Natural killer cell (primary cell): ENCODE measurements at regions not wholly inside any gene's neighbourhood (a gene's known extent, or its start where the extent isn't known, plus 50 kb on each side); places are given as distances from the start of the nearest gene placed in this dataset.

Experiments
- ATAC-seq, 3 donors: fragments of 150-1000 bp in 2 of 3; fragments of 200-7000 bp in 1 of 3; cut with Tn5 transposase; 1 replicate in 1 of 3; 2 replicates in 2 of 3; pipeline ENCODE4 v1.10.0; 2021; ENCODE audit warnings: mild to moderate bottlenecking in 2 of 3, moderate library complexity in 2 of 3
- DNase-seq, 2 donors: peaks; one replicate each; pipeline versions ENCODE4 v3.0.0 to v3.0.0-alpha.2; 2013 to 2021; ENCODE audit warnings: mixed read lengths in 1 of 2
- H3K27ac ChIP-seq: one replicate; pipeline ENCODE4 v1.5.1; 2013; ENCODE audit warnings: mild to moderate bottlenecking, low read length
- H3K27me3 ChIP-seq: one replicate; pipeline ENCODE4 v1.6.1; 2013; ENCODE audit warnings: low read length; ENCODE audit not compliant: control insufficient read depth, insufficient read depth
- H3K36me3 ChIP-seq: one replicate; pipeline ENCODE4 v1.6.1; 2013; ENCODE audit warnings: low read length; ENCODE audit not compliant: control insufficient read depth, insufficient read depth
- H3K4me1 ChIP-seq: one replicate; pipeline ENCODE4 v1.6.1; 2013; ENCODE audit warnings: low read length; ENCODE audit not compliant: control insufficient read depth, insufficient read depth
- H3K4me3 ChIP-seq: one replicate; pipeline ENCODE4 v1.5.1; 2013; ENCODE audit warnings: low read length
- H3K9me3 ChIP-seq: one replicate; pipeline ENCODE4 v1.6.1; 2013; ENCODE audit warnings: low read length; ENCODE audit not compliant: control insufficient read depth, insufficient read depth
- H3K27ac Mint-ChIP-seq, 2 donors: one replicate each; pipeline ENCODE4 v1.8.0; 2022; ENCODE audit warnings: mild to moderate bottlenecking in 2 of 2, mixed read lengths in 2 of 2, moderate library complexity in 1 of 2
- H3K27me3 Mint-ChIP-seq, 2 donors: one replicate each; pipeline ENCODE4 v1.8.0; 2022; ENCODE audit warnings: low read depth in 2 of 2, mixed read lengths in 2 of 2
- H3K36me3 Mint-ChIP-seq: one replicate; pipeline ENCODE4 v1.8.0; 2022; ENCODE audit warnings: mixed read lengths
- H3K4me1 Mint-ChIP-seq, 2 donors: one replicate each; pipeline ENCODE4 v1.8.0; 2022; ENCODE audit warnings: mixed read lengths in 2 of 2
- H3K4me3 Mint-ChIP-seq: one replicate; pipeline ENCODE4 v1.8.0; 2022; ENCODE audit warnings: mild to moderate bottlenecking, moderate library complexity, mixed read lengths
- H3K9me3 Mint-ChIP-seq, 2 donors: one replicate each; pipeline ENCODE4 v1.8.0; 2022; ENCODE audit warnings: mixed read lengths in 2 of 2
- WGBS: methylation state at CpG from one replicate; pipeline ENCODE4 v1.1.7; 2013; ENCODE audit warnings: missing lambda C conversion rate; ENCODE audit not compliant: insufficient coverage; 5-methylcytosine and 5-hydroxymethylcytosine counted together
- intact Hi-C: fragments of 100-400 bp; cut with micrococcal nuclease; formaldehyde crosslinking; loops from one replicate; pipeline ENCODE4 v1.14.2; 2022
- TF ChIP-seq, protein P1 (sequence below): fragments of 200-600 bp; IDR thresholded peaks from one replicate; pipeline ENCODE4 v1.8.0; 2022; ENCODE audit warnings: antibody characterized with exemption

DNA sequence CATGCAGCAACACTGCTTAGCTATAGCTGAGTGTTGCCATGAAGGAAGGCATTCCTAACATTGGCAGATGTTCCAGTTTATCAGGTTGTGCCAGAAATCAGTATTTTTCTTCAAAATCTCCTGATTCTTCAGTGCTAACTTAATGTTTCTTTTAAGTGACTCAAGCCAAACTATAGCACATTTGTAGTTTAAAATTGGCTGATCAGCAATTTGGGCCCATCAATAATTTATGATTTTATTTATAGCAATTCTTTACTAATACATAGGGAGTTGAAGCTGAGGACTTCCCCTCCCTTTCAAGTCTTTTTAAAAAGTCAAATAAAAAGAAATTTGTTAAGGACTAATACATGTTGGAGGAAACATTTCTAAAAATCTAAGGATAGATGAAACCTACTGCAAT is 383.8 kb upstream of the KHDRBS2 start:
- no peak overlapping the region for H3K27ac Mint-ChIP-seq
- no peak overlapping the region for H3K27ac ChIP-seq
- DNase-seq (no peak), ATAC-seq (no peak)
- intact Hi-C loops = no loop called here
- no peaks in the 10 kb centered on the region for H3K27me3 ChIP-seq
- H3K36me3 Mint-ChIP-seq = no peaks in the 10 kb centered on the region
- no peak overlapping the region for H3K4me3 Mint-ChIP-seq
- no peaks in the 10 kb centered on the region for H3K9me3 ChIP-seq
- no peaks in the 10 kb centered on the region for H3K4me1 ChIP-seq
- H3K36me3 ChIP-seq = no peaks in the 10 kb centered on the region
- TF ChIP-seq, protein P1, sequence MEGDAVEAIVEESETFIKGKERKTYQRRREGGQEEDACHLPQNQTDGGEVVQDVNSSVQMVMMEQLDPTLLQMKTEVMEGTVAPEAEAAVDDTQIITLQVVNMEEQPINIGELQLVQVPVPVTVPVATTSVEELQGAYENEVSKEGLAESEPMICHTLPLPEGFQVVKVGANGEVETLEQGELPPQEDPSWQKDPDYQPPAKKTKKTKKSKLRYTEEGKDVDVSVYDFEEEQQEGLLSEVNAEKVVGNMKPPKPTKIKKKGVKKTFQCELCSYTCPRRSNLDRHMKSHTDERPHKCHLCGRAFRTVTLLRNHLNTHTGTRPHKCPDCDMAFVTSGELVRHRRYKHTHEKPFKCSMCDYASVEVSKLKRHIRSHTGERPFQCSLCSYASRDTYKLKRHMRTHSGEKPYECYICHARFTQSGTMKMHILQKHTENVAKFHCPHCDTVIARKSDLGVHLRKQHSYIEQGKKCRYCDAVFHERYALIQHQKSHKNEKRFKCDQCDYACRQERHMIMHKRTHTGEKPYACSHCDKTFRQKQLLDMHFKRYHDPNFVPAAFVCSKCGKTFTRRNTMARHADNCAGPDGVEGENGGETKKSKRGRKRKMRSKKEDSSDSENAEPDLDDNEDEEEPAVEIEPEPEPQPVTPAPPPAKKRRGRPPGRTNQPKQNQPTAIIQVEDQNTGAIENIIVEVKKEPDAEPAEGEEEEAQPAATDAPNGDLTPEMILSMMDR = no peak
- H3K4me3 ChIP-seq = no peak overlapping the region
- H3K9me3 Mint-ChIP-seq = peaks cover 2 to 4% of the 10 kb centered on the region in 2 donors
- no peaks in the 10 kb centered on the region for H3K27me3 Mint-ChIP-seq
- H3K4me1 Mint-ChIP-seq = no peaks in the 10 kb centered on the region

DNA sequence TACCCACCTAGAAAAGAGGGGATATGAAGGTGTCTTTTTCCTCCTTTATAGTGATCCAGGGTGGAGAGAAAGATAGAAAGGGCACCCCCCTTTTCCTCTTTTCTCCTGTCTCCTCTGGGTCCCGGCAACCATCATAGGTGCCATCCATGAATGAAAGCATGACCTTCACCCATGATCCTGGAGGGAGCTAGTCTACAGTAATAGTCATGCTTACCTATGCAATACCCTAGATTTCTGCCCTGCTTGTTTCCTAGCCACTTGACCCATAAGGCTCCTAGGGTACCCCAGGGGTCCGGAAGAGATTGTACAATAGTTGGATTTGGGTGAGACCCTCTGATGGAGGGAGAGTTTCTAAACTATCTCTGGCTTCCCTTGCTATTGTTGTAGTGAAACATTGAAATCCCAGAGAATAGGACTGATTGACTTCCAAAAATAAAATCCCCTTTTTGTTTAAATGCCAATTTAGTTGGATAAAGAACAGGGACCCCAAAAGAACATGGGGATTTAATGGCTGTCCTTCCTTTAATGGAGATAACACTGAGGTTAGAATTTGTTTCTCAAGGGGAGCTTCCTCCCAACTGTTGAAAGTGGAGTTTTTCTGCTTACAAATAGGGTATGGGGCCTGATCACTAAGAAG is 366.8 kb upstream of the KHDRBS2 start:
- no peak overlapping the region for H3K27ac Mint-ChIP-seq
- Histone ChIP-seq H3K27ac (no peak overlapping the region), H3K27me3 (no peaks in the 10 kb centered on the region), H3K9me3 (peaks cover 10% of the 10 kb centered on the region), H3K4me3 (no peak overlapping the region), H3K36me3 (no peaks in the 10 kb centered on the region), H3K4me1 (no peaks in the 10 kb centered on the region)
- ATAC-seq (no peak), DNase-seq (peak in 1 of 2 donors; percentile 3)
- TF ChIP-seq, protein P1 = no peak
- intact Hi-C loops = no loop called here
- peaks cover 18% of the 10 kb centered on the region for H3K36me3 Mint-ChIP-seq
- H3K4me1 Mint-ChIP-seq = no peaks in the 10 kb centered on the region
- no peak overlapping the region for H3K4me3 Mint-ChIP-seq
- peaks cover 7 to 21% of the 10 kb centered on the region in 2 donors for H3K9me3 Mint-ChIP-seq
- 88% methylated on average over 2 of the region's 2 CpGs for WGBS
- H3K27me3 Mint-ChIP-seq = no peaks in the 10 kb centered on the region

DNA sequence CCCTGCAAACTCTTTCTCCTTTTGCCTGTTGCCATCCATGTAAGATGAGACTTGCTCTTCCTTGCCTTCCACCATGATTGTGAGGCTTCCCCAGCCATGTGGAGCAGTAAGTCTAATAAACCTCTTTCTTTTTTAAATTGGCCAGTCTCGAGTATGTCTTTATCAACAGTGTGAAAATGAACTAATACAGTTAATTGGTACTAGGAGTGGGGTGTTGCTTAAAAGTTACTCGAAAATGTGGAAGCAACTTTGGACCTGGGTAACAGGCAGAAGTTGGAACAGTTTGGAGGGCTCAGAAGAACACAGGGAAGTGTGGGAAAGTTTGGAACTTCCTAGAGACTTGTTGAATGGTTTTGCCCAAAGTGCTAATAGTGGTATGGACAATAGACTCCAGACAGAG is 359.2 kb upstream of the KHDRBS2 start:
- TF ChIP-seq, protein P1 = no peak
- Mint-ChIP-seq H3K36me3 (peaks cover 19% of the 10 kb centered on the region), H3K27me3 (no peaks in the 10 kb centered on the region), H3K4me3 (no peak overlapping the region), H3K27ac (no peak overlapping the region), H3K4me1 (no peaks in the 10 kb centered on the region), H3K9me3 (peaks cover 24 to 36% of the 10 kb centered on the region in 2 donors)
- Histone ChIP-seq H3K4me1 (no peaks in the 10 kb centered on the region), H3K9me3 (peaks cover 9% of the 10 kb centered on the region), H3K27ac (no peak overlapping the region), H3K27me3 (no peaks in the 10 kb centered on the region), H3K36me3 (no peaks in the 10 kb centered on the region), H3K4me3 (no peak overlapping the region)
- no peak for DNase-seq
- 75% methylated on average over 2 of the region's 2 CpGs for whole genome bisulfite sequencing
- ATAC-seq = no peak
- intact Hi-C loops = no loop called here

DNA sequence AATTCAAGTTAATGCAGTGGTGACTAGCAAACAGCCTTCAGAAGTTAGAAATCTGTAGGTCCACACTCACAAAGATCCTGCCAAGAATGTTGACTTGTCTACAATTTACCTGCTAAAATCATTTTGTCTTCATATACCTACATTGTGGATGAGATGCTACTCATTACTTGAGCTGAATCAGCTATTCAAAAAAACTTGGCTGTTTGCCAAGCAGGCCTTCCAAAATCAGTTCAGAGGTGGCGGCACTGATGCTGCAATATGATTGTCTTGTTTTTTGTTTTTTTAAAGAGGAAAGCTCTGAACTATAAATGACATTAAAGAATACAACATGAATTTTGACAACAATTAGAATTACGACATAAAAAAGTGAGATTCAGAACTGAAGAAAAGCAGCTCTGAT is 354.7 kb upstream of the KHDRBS2 start:
- whole genome bisulfite sequencing = 100% methylated on average over 1 of the region's 2 CpGs
- peaks cover 20 to 34% of the 10 kb centered on the region in 2 donors for H3K9me3 Mint-ChIP-seq
- intact Hi-C loops = no loop called here

More for the DNA sequence above, 354.7 kb upstream of the KHDRBS2 start:
- Mint-ChIP-seq H3K27me3 (no peaks in the 10 kb centered on the region), H3K27ac (no peak overlapping the region), H3K4me1 (no peaks in the 10 kb centered on the region), H3K36me3 (peaks cover 25% of the 10 kb centered on the region), H3K4me3 (no peak overlapping the region)
- no peak for ATAC-seq
- no peaks in the 10 kb centered on the region for H3K9me3 ChIP-seq
- no peak overlapping the region for H3K27ac ChIP-seq
- no peaks in the 10 kb centered on the region for H3K36me3 ChIP-seq
- H3K27me3 ChIP-seq = no peaks in the 10 kb centered on the region
- TF ChIP-seq, protein P1 = no peak
- no peaks in the 10 kb centered on the region for H3K4me1 ChIP-seq
- H3K4me3 ChIP-seq = no peak overlapping the region
- no peak for DNase-seq
